Muscle of leg (tissue), 3 donors: ENCODE measurements at regions not wholly inside any gene's neighbourhood (a gene's known extent, or its start where the extent isn't known, plus 50 kb on each side); places are given as distances from the start of the nearest gene placed in this dataset.
A peak's percentile ranks its signal among the peaks of the same experiment; 100 is the strongest.
"Not testable (repeated sequence)": the region's sequence is repeated elsewhere in the genome, so short reads cannot be mapped to it uniquely, and the experiment has no call there.

Experiments used
- DNase-seq: peaks from one replicate; pipeline ENCODE4 v3.0.0; 2013
- H3K27ac ChIP-seq: one replicate; pipeline ENCODE4 v1.5.1; 2013; ENCODE audit warnings: mild to moderate bottlenecking, low read length, control low read depth
- H3K27me3 ChIP-seq: one replicate; pipeline ENCODE4 v1.6.1; 2013; ENCODE audit warnings: low read length; ENCODE audit not compliant: control insufficient read depth, insufficient read depth
- H3K36me3 ChIP-seq: one replicate; pipeline ENCODE4 v1.6.1; 2013; ENCODE audit warnings: low read length; ENCODE audit not compliant: control insufficient read depth, insufficient read depth
- H3K4me1 ChIP-seq: one replicate; pipeline ENCODE4 v1.6.1; 2013; ENCODE audit warnings: low read length; ENCODE audit not compliant: control insufficient read depth, insufficient read depth
- H3K4me3 ChIP-seq: one replicate; pipeline ENCODE4 v1.5.1; 2013; ENCODE audit warnings: low read length, control low read depth
- H3K9me3 ChIP-seq: replicated peaks from 2 replicates; pipeline ENCODE4 v1.6.1; 2013; ENCODE audit warnings: low read depth, low read length; ENCODE audit not compliant: control insufficient read depth
- WGBS: methylation state at CpG from one replicate; pipeline ENCODE4 v1.1.5; 2013; ENCODE audit warnings: missing lambda C conversion rate; ENCODE audit not compliant: insufficient coverage; 5-methylcytosine and 5-hydroxymethylcytosine counted together

- Histone ChIP-seq H3K27me3 (no peaks in the 10 kb centered on the region), H3K4me3 (no peak overlapping the region), H3K9me3 (no peaks in the 10 kb centered on the region), H3K36me3 (no peaks in the 10 kb centered on the region), H3K4me1 (no peaks in the 10 kb centered on the region), H3K27ac (no peak overlapping the region)
- 92% methylated on average over 2 of the region's 4 CpGs for WGBS
- no peak for DNase-seq
These were observed 121.5 kb upstream of the ARG1 start for GRCh38 chr6:131451321-131452144.

GRCh38 chr6:131453803-131454202 is 119.2 kb upstream of the ARG1 start:
- no peaks in the 10 kb centered on the region for H3K36me3 ChIP-seq
- WGBS = 0% methylated on average over 1 of the region's 2 CpGs
- no peak for DNase-seq

GRCh38 chr6:131456565-131456964 is 116.5 kb upstream of the ARG1 start:
- Histone ChIP-seq H3K9me3 (no peaks in the 10 kb centered on the region), H3K4me1 (peaks cover 4% of the 10 kb centered on the region), H3K36me3 (no peaks in the 10 kb centered on the region), H3K27me3 (no peaks in the 10 kb centered on the region), H3K27ac (no peak overlapping the region), H3K4me3 (no peak overlapping the region)
- DNase-seq = no peak
- 49% methylated on average over 3 of the region's 5 CpGs for WGBS

More at GRCh38 chr6:131453803-131454202, 119.2 kb upstream of the ARG1 start:
- Histone ChIP-seq H3K4me3 (no peak overlapping the region), H3K27ac (no peak overlapping the region), H3K4me1 (no peaks in the 10 kb centered on the region), H3K27me3 (no peaks in the 10 kb centered on the region), H3K9me3 (no peaks in the 10 kb centered on the region)

- H3K9me3 ChIP-seq = no peaks in the 10 kb centered on the region
- no peak for DNase-seq
- H3K36me3 ChIP-seq = no peaks in the 10 kb centered on the region
These were observed 114.0 kb upstream of the ARG1 start for GRCh38 chr6:131459005-131459404.

GRCh38 chr6:131460614-131461000 is 112.4 kb upstream of the ARG1 start:
- Histone ChIP-seq H3K4me3 (no peak overlapping the region), H3K9me3 (no peaks in the 10 kb centered on the region), H3K4me1 (peaks cover 4% of the 10 kb centered on the region), H3K36me3 (no peaks in the 10 kb centered on the region), H3K27me3 (no peaks in the 10 kb centered on the region), H3K27ac (no peak overlapping the region)
- no CpG with 5 or more reads among the region's 6 CpGs for WGBS
- peak; percentile 74 for DNase-seq

More at GRCh38 chr6:131459005-131459404, 114.0 kb upstream of the ARG1 start:
- peaks cover 4% of the 10 kb centered on the region for H3K4me1 ChIP-seq
- no peak overlapping the region for H3K27ac ChIP-seq
- no peaks in the 10 kb centered on the region for H3K27me3 ChIP-seq
- no peak overlapping the region for H3K4me3 ChIP-seq

- 83% methylated on average over 2 of the region's 2 CpGs for WGBS
These were observed 103.9 kb upstream of the ARG1 start for GRCh38 chr6:131469130-131469529.

GRCh38 chr6:131470534-131470933 is 102.5 kb upstream of the ARG1 start:
- no peak for DNase-seq
- H3K9me3 ChIP-seq = peaks cover 2% of the 10 kb centered on the region
- no peak overlapping the region for H3K27ac ChIP-seq
- H3K36me3 ChIP-seq = no peaks in the 10 kb centered on the region
- H3K4me3 ChIP-seq = no peak overlapping the region
- WGBS = 50% methylated on average over 1 of the region's 3 CpGs
- H3K4me1 ChIP-seq = no peaks in the 10 kb centered on the region
- no peaks in the 10 kb centered on the region for H3K27me3 ChIP-seq

More at GRCh38 chr6:131469130-131469529, 103.9 kb upstream of the ARG1 start:
- Histone ChIP-seq H3K36me3 (no peaks in the 10 kb centered on the region), H3K4me3 (no peak overlapping the region), H3K27me3 (no peaks in the 10 kb centered on the region), H3K9me3 (no peaks in the 10 kb centered on the region), H3K27ac (no peak overlapping the region), H3K4me1 (no peaks in the 10 kb centered on the region)
- DNase-seq = no peak

GRCh38 chr6:131471331-131471730 is 101.7 kb upstream of the ARG1 start:
- no peak overlapping the region for H3K4me3 ChIP-seq
- H3K36me3 ChIP-seq = no peaks in the 10 kb centered on the region
- no peaks in the 10 kb centered on the region for H3K27me3 ChIP-seq
- peaks cover 2% of the 10 kb centered on the region for H3K9me3 ChIP-seq
- no peaks in the 10 kb centered on the region for H3K4me1 ChIP-seq
- H3K27ac ChIP-seq = no peak overlapping the region
- WGBS = no CpG with 5 or more reads among the region's 3 CpGs
- DNase-seq = no peak

- not testable (repeated sequence) for H3K4me3 ChIP-seq, H3K36me3 ChIP-seq, H3K9me3 ChIP-seq, DNase-seq, H3K27ac ChIP-seq, H3K27me3 ChIP-seq, H3K4me1 ChIP-seq
These were observed 99.7 kb upstream of the ARG1 start for GRCh38 chr6:131473303-131473702.

GRCh38 chr6:131476362-131476761 is 96.7 kb upstream of the ARG1 start:
- H3K4me3 ChIP-seq = no peak overlapping the region
- H3K9me3 ChIP-seq = peaks cover 2% of the 10 kb centered on the region
- no peaks in the 10 kb centered on the region for H3K36me3 ChIP-seq
- 100% methylated on average over 1 of the region's 2 CpGs for WGBS
- no peak for DNase-seq
- no peaks in the 10 kb centered on the region for H3K4me1 ChIP-seq
- H3K27me3 ChIP-seq = no peaks in the 10 kb centered on the region
- no peak overlapping the region for H3K27ac ChIP-seq
